SU-DHL-6 (cell line): ENCODE measurements at regions not wholly inside any gene's neighbourhood (a gene's known extent, or its start where the extent isn't known, plus 50 kb on each side); places are given as distances from the start of the nearest gene placed in this dataset.

Experiments
- CTCF ChIP-seq: fragments of 200-600 bp; sonication (generic); IDR thresholded peaks from one replicate; pipeline ENCODE4 v1.5.1; 2017; ENCODE audit warnings: antibody characterized with exemption, mild to moderate bottlenecking, low read length, moderate library complexity; ENCODE audit not compliant: insufficient read depth, poor library complexity, severe bottlenecking
- EZH2phosphoT487 ChIP-seq: fragments of 200-600 bp; sonication (generic), shearing (Covaris generic); conservative IDR thresholded peaks from 2 replicates; pipeline ENCODE4 v1.6.1; 2018; ENCODE audit warnings: mild to moderate bottlenecking, antibody characterized with exemption, low read length, moderate library complexity, mixed read lengths

GRCh38 chr1:55993646-55994318, 585.6 kb downstream of the PLPP3 start:
- TF ChIP-seq CTCF (no peak), EZH2phosphoT487 (no peak)
